ENCODE measurements at regions not wholly inside any gene's neighbourhood (a gene's known extent, or its start where the extent isn't known, plus 50 kb on each side); places are given as distances from the start of the nearest gene placed in this dataset.
"Not testable (repeated sequence)": the region's sequence is repeated elsewhere in the genome, so short reads cannot be mapped to it uniquely, and the experiment has no call there.

GRCh38 chr10:65779985-65780384 lies 1145.9 kb upstream of the LRRTM3 start:
- DNase-seq: no peak

- no peak for DNase-seq
Observed at GRCh38 chr10:65786279-65786678, 1139.6 kb upstream of the LRRTM3 start.

DNA sequence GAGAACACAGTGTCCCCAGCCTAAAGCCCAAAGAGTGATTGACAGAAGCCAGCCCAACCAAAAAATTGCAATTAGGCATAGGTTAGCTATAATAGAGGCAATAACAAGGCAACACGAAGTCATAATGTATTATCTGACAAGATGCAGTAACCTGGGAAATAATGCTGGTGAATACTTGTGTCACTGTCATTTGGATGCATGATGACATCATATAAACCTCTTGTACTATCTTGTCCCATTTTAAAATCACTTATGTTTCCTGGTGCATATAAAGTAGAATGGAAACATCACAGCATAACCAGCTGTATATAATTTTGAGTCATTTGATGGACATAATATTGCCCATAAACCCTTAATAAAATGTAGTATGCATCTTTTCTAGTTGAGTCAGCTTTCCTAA lies 1138.3 kb upstream of the LRRTM3 start:
- DNase-seq: no peak

DNA sequence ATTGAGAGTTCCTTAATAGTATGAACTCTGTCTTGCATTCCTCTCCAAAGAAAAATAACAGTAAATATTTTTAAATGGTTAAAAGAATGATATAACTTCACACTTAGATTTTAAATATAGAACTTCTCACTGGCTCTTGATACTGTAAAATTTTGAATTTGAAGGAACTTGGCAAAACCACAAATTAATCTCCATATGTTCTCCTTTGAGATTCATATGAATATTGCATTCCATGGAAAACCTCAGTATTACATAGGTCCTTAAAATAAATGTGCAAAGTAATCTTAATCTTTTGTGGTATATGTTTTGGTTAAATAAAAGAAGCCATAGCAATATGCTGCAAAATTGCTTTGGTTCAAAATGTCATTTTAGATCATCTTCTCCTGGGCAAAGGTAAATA lies 1137.6 kb upstream of the LRRTM3 start:
- no peak for DNase-seq

DNA sequence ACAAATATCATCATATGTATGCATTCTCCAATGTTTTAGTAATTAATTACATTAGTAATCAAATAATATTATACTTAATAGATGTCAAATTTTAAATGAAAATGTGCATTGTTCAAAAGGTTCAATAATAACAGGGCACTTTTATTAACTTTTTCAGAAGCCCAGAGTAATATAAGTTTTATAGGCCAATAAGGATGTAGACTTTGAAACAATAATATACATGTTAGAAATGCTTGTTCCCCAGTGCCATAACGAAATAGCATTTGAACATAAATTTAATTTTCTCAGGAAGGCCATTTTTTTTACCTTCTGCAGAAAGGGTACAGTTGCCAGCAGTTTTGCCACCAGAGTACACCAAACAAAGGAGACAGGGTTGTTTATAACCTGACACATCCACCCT lies 1133.9 kb upstream of the LRRTM3 start:
- DNase-seq: no peak

DNA sequence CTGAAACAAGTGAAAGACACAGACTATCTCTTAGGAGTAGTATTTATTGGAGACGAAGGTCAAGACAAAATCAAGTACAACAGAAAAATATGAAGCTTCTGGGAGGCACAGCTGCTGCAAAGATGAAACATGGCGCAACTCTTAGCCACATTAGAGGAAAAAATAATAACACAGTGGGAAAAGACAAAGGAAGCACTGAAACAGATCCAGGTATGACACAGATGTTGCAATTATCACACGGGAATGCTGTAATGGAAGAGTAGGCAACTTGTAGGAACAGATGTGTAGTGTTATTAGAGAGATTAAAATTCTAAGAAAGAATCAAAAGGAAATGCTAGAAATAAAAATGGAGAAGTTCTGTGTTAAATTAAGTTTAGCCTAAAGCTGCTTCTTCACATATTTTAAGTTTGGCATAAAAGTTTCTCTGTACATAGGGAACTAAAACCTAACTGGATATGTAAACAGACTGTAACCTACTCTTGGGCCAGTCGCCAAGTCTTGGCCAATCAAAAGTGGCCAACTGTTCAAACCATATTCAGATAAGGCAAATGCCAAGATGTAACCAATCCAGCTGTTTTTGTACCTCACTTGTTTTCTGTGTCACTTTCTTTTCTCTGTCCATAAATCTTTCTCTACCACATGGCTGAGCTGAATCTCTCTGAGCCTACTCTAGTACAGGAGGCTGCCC lies 1132.0 kb upstream of the LRRTM3 start:
- DNase-seq: no peak

GRCh38 chr10:65794861-65795260 lies 1131.0 kb upstream of the LRRTM3 start:
- not testable (repeated sequence) for DNase-seq

DNA sequence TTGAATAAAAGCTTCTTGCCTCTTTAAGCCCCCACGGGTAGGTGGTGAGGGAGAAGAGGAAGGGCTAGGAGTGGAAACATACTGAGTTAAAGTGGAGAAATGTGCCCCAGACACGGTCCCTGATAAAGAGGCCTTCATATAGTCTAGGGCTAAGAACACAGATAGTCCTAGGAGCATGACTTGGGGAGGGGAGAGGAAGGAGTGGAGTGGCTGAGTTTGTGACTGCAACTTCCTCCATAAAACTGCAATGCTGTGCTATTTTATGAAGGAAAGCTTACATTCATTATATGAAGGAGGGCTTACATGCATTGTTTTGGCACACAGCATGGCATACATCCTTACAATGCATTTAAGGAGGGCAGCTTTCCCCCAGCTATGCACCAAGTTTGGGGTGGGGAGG lies 1129.4 kb upstream of the LRRTM3 start:
- no peak for DNase-seq

DNA sequence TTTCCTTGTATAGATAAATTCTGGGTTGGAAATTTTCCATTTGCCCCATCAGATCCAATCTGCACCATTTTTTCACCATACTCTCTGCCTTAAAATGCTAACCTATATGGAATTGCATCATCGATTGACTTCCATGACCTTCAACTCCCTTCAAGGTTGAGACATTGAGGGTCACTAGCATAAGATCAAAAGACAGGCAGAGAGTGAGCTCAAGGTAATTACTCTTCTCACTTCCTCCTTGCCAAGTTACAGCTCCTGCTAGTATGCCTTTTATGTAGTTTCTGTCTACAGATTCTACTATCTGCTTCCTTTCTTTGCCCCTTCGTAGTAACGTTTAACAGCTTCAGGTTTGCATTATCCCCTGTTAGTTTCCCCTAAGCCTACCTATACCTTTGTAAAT lies 1127.7 kb upstream of the LRRTM3 start:
- no peak for DNase-seq

GRCh38 chr10:65802391-65802790 lies 1123.4 kb upstream of the LRRTM3 start:
- no peak for DNase-seq

GRCh38 chr10:65805511-65805910 lies 1120.3 kb upstream of the LRRTM3 start:
- no peak for DNase-seq

DNA sequence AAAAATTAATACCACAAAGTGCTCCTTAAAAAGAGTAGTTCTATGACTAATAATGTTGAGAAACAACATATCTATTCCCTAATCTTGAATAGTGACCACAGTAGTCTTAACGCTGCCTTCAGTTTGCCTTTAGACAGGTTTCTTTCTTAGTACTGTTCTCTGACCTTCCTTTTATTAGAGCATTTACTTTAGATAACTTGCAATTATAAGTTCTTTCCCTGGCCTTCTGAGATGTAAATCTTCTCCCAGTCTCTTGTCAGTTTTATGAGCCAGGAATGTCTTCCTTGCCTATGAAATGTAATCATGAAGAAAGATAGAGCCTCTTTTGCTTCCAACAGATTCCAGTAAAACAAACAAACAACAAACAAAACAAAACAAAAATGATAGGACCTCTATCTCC lies 1119.8 kb upstream of the LRRTM3 start:
- DNase-seq: no peak

GRCh38 chr10:65808687-65809333 lies 1117.0 kb upstream of the LRRTM3 start:
- no peak for DNase-seq

DNA sequence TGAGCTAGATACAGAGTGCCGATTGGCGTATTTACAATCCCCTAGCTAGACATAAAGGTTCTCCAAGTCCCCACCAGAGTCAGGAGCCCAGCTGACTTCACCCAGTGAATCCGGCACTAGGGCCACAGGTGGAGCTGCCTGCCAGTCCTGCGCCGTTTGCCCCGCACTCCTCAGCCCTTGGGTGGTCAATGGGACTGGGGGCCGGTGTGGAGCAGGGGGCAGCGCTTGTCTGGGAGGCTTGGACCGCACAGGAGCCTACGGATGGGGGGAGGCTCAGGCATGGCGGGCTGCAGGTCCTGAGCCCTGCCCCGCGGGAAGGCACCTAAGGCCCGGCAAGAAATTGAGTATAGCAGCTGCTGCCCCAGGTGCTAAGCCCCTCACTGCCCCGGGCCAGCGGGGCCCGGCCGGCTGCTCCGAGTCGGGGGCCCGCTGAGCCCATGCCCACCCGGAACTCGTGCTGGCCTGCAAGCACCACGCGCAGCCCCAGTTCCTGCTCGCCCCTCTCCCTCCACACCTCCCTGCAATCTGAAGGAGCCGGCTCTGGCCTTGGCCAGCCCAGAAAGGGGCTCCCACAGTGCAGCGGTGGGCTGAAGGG lies 1113.8 kb upstream of the LRRTM3 start:
- DNase-seq: no peak

- DNase-seq: no peak
Observed at GRCh38 chr10:65816536-65816935, 1109.3 kb upstream of the LRRTM3 start.

DNA sequence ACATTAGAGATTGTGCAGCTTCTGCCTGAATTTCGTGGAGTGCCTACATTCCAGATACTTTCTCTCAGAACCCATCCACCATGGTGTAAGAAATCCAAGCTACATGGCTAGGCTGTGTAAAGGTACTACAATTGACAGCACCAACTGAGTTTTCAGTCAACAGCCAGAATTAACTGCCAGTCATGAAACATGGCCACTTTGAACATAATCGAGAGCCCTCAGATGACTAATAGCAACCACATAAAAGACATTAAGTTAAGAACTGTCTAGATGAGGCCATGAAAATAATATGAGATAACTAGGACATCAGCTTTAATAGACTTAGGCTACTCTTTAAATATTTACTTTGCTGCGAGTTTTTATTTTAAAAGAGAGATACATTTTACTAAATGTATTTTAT lies 1106.8 kb upstream of the LRRTM3 start:
- DNase-seq: no peak

- DNase-seq: no peak
Observed at GRCh38 chr10:65827359-65827758, 1098.5 kb upstream of the LRRTM3 start.

DNA sequence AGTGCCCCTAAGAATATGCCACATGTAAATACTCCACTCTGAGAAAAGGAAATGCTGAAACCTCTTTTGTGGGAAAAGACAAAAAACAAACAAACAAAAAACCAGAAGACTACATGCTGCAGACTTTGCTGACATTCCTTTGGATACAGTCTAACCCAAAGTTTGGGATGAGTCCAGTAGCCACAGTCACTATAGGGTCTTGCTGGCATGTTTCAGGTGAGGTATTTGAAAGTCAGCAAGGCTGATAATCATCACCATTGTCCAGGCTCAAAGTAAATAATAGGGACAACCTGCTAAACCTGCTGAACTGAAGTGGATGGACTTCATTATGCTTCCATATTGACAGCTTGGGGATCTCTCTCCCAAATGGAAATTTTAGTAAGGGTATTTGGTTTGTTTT lies 1087.0 kb upstream of the LRRTM3 start:
- no peak for DNase-seq

GRCh38 chr10:65843203-65843602 lies 1082.6 kb upstream of the LRRTM3 start:
- no peak for DNase-seq

DNA sequence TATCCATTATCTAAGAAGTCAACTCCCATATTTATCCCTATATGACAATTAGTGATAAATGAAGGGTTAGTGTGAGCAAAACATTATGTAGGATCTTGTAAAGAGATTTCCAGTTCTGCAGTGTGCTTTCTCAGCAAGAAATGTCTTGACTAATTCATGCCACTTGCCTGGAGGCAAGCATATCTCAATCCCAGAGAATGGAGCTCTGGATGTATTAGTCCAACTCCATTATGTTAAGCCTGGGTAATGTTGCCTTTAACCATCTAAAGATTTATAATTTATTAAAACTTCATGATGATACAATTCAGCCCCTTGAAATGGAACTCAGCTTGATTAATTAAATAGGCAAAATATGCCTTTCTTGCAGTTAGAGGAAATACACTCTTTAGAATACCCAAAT lies 1079.9 kb upstream of the LRRTM3 start:
- DNase-seq: no peak

DNA sequence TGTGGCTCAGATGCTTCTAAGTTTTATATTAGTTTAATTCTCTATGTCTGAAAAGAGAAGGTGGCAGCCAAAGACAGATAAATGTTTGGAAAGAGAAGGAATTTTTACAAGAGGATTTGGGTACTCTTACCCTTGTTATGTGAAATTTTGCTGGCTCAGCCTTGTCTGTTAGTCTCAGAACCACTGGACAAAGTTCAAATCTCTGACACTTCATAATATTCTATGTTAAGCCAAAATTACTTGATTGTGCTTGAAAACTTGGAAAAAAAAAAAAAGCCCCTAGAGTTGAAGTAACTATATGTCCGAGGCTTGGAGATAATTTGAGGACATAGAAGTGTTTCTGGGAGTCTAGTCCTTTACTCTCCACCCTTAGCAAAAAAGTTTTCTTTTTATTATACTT lies 1079.3 kb upstream of the LRRTM3 start:
- DNase-seq: no peak

- no peak for DNase-seq
Observed at GRCh38 chr10:65846949-65847348, 1078.9 kb upstream of the LRRTM3 start.

- no peak for DNase-seq
Observed at GRCh38 chr10:65847436-65848230, 1078.2 kb upstream of the LRRTM3 start.

GRCh38 chr10:65858841-65859240 lies 1067.0 kb upstream of the LRRTM3 start:
- no peak for DNase-seq
